Body of pancreas (tissue), 4 donors: ENCODE measurements at regions not wholly inside any gene's neighbourhood (a gene's known extent, or its start where the extent isn't known, plus 50 kb on each side); places are given as distances from the start of the nearest gene placed in this dataset.

ENCODE experiments used
- ATAC-seq: fragments of 150-250 bp; one replicate; pipeline ENCODE4 v1.9.1; 2016
- DNase-seq, 4 donors: peaks; one replicate each; pipeline ENCODE4 v3.0.0-alpha.2; 2019
- H3K27ac ChIP-seq, 4 donors: fragments of 200-600 bp; sonication (generic); 1 replicate in 3 of 4; 2 replicates in 1 of 4; pipeline versions ENCODE4 v1.5.1 to v1.6.1; 2016 to 2019; ENCODE audit warnings: mild to moderate bottlenecking in 1 of 4, mixed read lengths in 1 of 4, moderate library complexity in 1 of 4
- H3K27me3 ChIP-seq, 2 donors: fragments of 200-600 bp; sonication (generic); one replicate each; pipeline ENCODE4 v1.6.0; 2016; ENCODE audit warnings: mild to moderate bottlenecking in 1 of 2
- H3K36me3 ChIP-seq, 2 donors: fragments of 200-600 bp; sonication (generic); replicated peaks in 1 of 2; 2 replicates each; pipeline ENCODE4 v1.5.1; 2016; ENCODE audit warnings: low read depth in 2 of 2; ENCODE audit not compliant: insufficient read depth in 1 of 2
- H3K4me1 ChIP-seq: fragments of 200-600 bp; sonication (generic); one replicate; pipeline ENCODE4 v1.6.0; 2016
- H3K4me3 ChIP-seq, 2 donors: fragments of 200-600 bp; sonication (generic); 1 replicate in 1 of 2; 2 replicates in 1 of 2; pipeline ENCODE4 v1.5.1; 2016 to 2019
- H3K9me3 ChIP-seq, 3 donors: fragments of 200-600 bp; sonication (generic); 1 replicate in 2 of 3; 2 replicates in 1 of 3; pipeline ENCODE4 v1.5.1; 2016
- POLR2A ChIP-seq, 3 donors: fragments of 450-650 bp; IDR thresholded peaks; one replicate each; pipeline ENCODE4 v1.6.1; 2016; ENCODE audit warnings: antibody characterized with exemption in 3 of 3, mild to moderate bottlenecking in 2 of 3
- WGBS, 2 donors: methylation state at CpG; one replicate each; pipeline ENCODE4 v1.1.5; 2017; 5-methylcytosine and 5-hydroxymethylcytosine counted together
- intact Hi-C: fragments of 100-400 bp; cut with DNase I; formaldehyde crosslinking; loops from one replicate; pipeline ENCODE4 v1.15.1; 2023
- TF ChIP-seq, protein P1 (sequence below), 7 experiments: fragments of 450-650 bp in 4 of 7; fragments of 200-600 bp in 3 of 7; sonication (generic) in 3 of 7; IDR thresholded peaks; one replicate each; pipeline ENCODE4 v1.5.1; 2016 to 2019; ENCODE audit warnings: antibody characterized with exemption in 7 of 7

DNA sequence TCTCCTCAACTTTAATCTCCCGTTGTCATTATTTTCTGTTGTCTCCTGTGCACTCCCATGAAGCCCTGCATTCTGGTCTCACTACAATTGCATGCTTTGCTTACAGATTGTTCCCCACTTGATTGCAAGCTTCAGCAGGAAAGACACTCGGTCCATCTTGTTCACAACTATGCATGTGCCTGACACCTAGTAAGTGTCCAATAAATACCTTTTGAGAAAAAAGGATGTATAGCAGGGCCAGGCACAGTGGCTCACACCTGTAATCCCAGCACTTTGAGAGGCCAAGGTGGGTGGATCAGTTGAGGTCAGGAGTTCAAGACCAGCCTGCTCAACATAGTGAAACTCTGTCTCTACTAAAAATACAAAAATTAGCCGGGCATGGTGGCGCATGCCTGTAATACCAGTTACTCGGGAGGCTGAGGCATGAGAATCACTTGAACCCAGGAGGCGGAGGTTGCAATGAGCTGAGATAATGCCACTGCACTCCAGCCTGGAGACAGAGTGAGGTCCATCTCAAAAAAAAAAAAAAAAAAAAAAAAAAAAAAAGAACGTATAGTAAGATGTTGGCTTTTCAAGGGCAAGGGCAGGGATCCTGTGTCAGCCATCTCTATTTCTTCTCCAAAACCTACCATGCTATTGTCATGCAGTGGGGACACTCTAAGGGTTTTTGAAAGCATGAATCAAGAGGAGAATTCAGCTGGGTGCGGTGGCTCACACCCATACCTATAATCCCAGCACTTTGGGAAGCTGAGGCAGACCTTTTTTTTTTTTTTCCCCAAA, 338.3 kb downstream of the MYCN start:
- no peak for DNase-seq
- H3K4me1 ChIP-seq, result no peaks in the 10 kb centered on the region
- no peak overlapping the region for H3K27ac ChIP-seq
- no peaks in the 10 kb centered on the region for H3K9me3 ChIP-seq
- intact Hi-C loops, result no loop called here
- WGBS, 2 donors, result 80 to 82% methylated on average over 8 of the region's 8 CpGs
- ATAC-seq, result no peak
- H3K36me3 ChIP-seq, result no peaks in the 10 kb centered on the region
- no peak overlapping the region for H3K4me3 ChIP-seq
- TF ChIP-seq POLR2A (IDR thresholded peaks at IDR 0.05), result no peak
- TF ChIP-seq, protein P1, sequence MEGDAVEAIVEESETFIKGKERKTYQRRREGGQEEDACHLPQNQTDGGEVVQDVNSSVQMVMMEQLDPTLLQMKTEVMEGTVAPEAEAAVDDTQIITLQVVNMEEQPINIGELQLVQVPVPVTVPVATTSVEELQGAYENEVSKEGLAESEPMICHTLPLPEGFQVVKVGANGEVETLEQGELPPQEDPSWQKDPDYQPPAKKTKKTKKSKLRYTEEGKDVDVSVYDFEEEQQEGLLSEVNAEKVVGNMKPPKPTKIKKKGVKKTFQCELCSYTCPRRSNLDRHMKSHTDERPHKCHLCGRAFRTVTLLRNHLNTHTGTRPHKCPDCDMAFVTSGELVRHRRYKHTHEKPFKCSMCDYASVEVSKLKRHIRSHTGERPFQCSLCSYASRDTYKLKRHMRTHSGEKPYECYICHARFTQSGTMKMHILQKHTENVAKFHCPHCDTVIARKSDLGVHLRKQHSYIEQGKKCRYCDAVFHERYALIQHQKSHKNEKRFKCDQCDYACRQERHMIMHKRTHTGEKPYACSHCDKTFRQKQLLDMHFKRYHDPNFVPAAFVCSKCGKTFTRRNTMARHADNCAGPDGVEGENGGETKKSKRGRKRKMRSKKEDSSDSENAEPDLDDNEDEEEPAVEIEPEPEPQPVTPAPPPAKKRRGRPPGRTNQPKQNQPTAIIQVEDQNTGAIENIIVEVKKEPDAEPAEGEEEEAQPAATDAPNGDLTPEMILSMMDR (IDR thresholded peaks at IDR 0.05), result no peak
- H3K27me3 ChIP-seq, result no peaks in the 10 kb centered on the region

DNA sequence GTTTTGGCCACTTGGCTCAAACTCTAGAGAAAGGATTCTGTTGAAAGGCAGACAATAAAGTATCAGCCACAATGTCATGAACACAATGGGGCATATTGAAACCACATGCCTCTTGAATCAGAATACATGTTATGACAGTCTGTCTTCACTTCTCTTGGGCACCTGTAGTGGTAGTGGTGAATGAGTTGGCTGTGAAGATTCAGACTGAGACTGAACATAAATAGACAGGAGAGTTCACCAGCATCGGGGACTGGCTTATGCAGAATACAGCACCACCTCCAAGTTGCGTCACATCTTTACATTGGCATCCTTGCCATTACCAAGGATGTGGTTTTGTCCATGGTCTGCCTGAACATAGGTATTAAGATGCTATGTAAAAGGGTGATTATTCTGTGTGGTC, 336.8 kb downstream of the MYCN start:
- DNase-seq, result no peak
- TF ChIP-seq POLR2A (IDR thresholded peaks at IDR 0.05), result no peak
- TF ChIP-seq, protein P1 (IDR thresholded peaks at IDR 0.05), result no peak
- no peaks in the 10 kb centered on the region for H3K36me3 ChIP-seq
- no peaks in the 10 kb centered on the region for H3K4me1 ChIP-seq
- no peaks in the 10 kb centered on the region for H3K9me3 ChIP-seq
- intact Hi-C loops, result no loop called here
- no peak overlapping the region for H3K4me3 ChIP-seq
- 85 to 89% methylated on average over 2 of the region's 2 CpGs for WGBS, 2 donors
- ATAC-seq, result no peak
- no peak overlapping the region for H3K27ac ChIP-seq
- no peaks in the 10 kb centered on the region for H3K27me3 ChIP-seq

DNA sequence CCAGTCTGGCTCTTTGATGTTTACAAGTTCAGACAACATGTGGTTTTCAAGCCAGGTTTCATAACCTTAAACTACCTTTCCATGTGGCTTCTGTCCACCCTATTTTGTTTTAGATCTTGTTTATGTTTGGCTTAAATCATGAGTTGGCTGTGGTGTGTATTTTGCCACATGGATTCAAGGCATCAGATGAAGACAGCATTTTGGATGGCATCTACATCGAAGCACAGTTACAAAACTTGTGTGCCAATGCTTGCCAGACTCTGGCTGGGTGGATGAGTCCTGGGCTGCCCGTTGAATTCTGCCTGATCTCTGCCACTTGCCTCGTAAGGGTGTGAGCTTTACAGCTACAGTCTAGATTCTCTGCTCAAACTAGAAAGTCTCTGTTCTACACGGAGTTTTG, 335.3 kb downstream of the MYCN start:
- ATAC-seq (no peak), DNase-seq (no peak)
- H3K36me3 ChIP-seq, result no peaks in the 10 kb centered on the region
- intact Hi-C loops, result no loop called here
- H3K4me3 ChIP-seq, result no peak overlapping the region
- TF ChIP-seq, protein P1 (IDR thresholded peaks at IDR 0.05), result no peak
- TF ChIP-seq POLR2A (IDR thresholded peaks at IDR 0.05), result no peak
- no peaks in the 10 kb centered on the region for H3K27me3 ChIP-seq
- H3K9me3 ChIP-seq, result no peaks in the 10 kb centered on the region
- 69 to 83% methylated on average over 4 of the region's 4 CpGs for WGBS, 2 donors
- no peaks in the 10 kb centered on the region for H3K4me1 ChIP-seq
- H3K27ac ChIP-seq, result no peak overlapping the region

DNA sequence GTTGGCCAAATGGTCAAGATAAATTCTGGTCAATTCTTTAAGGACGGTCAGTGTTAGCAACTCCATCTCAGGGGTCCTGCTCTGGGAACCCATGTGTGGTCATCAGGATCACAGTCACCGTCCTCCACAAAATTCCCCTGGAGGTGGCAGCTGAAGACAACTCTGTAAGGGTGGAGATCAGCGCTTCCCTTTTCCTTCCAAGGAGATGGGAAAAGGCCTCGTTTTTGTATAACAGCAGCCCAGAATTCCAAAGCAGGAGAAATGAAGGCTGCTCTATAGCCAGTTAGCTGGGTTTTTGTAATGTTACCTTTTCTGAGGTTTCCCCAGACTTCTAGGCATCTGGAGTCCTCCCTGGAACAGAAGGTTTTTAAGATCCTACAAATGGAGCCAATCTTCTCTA, 334.8 kb downstream of the MYCN start:
- intact Hi-C loops, result no loop called here
- no peak for ATAC-seq
- H3K27me3 ChIP-seq, result no peaks in the 10 kb centered on the region
- 87 to 90% methylated on average over 4 of the region's 4 CpGs for WGBS, 2 donors
- no peak for DNase-seq
- no peaks in the 10 kb centered on the region for H3K36me3 ChIP-seq
- no peak overlapping the region for H3K27ac ChIP-seq
- H3K4me1 ChIP-seq, result no peaks in the 10 kb centered on the region
- TF ChIP-seq POLR2A (IDR thresholded peaks at IDR 0.05), result no peak
- TF ChIP-seq, protein P1 (IDR thresholded peaks at IDR 0.05), result no peak
- H3K9me3 ChIP-seq, result no peaks in the 10 kb centered on the region
- H3K4me3 ChIP-seq, result no peak overlapping the region

DNA sequence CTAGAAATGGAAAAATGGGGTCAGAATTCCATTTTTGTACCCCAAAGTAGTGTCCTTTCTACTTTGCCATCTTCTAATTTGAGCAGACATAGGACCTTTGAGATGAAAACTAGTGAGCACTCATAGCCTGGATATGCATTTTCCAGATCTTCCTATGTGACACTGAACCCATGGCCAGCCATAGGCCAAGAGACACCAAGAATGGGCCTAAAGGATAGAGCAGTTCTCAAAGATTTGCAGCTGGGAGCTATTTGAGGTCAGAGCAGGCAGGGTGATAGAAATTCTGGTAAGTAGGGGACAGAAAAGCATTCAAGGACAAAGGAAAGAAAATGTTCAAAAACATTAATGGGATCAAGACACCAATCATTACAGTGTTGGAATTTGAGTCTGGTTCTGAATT, 332.8 kb downstream of the MYCN start:
- DNase-seq (no peak), ATAC-seq (no peak)
- H3K4me1 ChIP-seq, result no peaks in the 10 kb centered on the region
- H3K4me3 ChIP-seq, result no peak overlapping the region
- TF ChIP-seq, protein P1 (IDR thresholded peaks at IDR 0.05), result no peak
- TF ChIP-seq POLR2A (IDR thresholded peaks at IDR 0.05), result no peak
- H3K9me3 ChIP-seq, result no peaks in the 10 kb centered on the region
- intact Hi-C loops, result no loop called here
- H3K36me3 ChIP-seq, result no peaks in the 10 kb centered on the region
- no peak overlapping the region for H3K27ac ChIP-seq
- no peaks in the 10 kb centered on the region for H3K27me3 ChIP-seq
